Glomerular visceral epithelial cell (primary cell): ENCODE measurements at regions not wholly inside any gene's neighbourhood (a gene's known extent, or its start where the extent isn't known, plus 50 kb on each side); places are given as distances from the start of the nearest gene placed in this dataset.

Source experiments
- DNase-seq: peaks from one replicate; pipeline ENCODE4 v3.0.0-alpha.2; 2016; ENCODE audit errors: extremely low spot score

DNA sequence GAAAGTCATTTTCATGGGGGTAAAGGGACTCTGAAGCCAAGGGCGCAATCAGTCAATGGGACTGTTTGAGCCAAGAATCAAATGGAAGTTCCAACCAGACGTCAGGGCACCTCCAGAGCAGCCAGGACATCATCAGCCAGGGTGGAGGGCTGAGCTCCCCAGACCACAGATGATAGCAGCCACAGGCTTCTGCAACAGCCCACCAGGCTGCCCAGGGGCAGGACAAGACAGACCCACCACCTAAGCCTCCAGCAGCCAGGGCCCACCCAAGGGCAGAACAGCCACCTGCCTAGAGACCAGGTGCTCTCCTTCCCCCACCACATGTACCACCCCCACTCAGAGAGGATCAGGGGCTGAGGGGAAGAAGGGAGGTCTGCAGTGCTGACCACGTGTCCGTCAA is 53.8 kb upstream of the SLC66A3 start:
- no peak for DNase-seq

DNA sequence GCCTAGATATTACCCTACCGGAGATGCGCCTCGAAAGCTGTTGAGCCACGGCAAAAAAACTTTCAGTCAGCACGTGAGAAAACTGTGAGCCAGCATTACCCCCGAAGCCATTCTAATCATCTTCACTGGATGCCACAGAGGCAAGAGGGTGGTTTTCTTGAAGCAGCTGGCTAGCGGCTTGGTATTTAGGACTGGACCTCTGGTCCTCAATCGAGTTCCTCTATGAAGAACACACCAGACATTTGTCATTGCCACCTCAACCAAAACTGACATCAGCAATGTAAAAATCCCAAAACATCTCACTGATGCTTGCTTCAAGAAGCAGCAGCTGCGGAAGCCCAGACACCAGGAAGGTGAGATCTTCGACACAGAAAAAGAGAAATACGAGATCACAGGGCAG is 52.8 kb upstream of the SLC66A3 start:
- no peak for DNase-seq

DNA sequence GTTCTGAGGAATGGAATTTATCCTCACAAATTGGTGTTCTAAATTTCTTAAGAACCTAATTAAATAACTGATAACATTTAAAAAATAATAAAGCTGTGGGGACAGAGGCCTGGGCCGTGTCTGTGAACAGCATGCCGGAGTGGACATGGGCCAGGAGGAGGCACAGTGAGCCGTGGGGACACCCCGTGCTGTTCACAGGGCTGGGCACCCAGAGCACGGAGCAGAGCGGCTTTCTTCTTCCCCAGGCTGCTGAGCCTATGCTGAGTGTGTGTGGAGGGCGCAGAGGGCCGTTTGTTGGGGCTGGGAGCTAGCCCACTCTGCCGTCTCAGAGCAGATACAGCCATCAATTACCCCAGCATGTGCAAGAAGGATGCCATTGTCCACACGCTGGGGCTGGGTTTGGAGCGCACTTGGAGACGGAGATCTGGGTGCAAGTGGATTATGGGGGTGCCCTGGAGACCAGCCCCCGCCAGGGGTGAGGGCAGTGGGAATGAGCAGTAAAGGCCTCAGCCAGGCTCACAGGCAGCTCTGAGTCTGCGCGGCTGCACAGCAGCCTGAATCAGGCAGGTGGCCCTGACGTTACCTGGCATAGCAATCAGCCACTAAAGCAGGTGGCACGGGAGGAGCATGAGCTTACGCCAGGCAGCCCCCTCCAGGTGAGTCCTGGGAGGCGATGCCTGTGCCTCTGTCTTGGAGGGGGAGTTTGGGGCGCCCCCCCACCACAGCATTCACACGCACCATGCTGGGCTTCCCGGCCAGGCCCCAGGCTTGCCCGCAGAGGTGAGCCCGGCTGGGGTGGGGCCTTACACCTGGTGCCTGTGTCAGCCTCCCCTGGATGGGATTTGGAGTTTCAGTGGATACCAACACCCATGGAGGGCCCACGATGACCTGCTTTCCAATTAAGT is 52.1 kb upstream of the SLC66A3 start:
- DNase-seq = no peak

DNA sequence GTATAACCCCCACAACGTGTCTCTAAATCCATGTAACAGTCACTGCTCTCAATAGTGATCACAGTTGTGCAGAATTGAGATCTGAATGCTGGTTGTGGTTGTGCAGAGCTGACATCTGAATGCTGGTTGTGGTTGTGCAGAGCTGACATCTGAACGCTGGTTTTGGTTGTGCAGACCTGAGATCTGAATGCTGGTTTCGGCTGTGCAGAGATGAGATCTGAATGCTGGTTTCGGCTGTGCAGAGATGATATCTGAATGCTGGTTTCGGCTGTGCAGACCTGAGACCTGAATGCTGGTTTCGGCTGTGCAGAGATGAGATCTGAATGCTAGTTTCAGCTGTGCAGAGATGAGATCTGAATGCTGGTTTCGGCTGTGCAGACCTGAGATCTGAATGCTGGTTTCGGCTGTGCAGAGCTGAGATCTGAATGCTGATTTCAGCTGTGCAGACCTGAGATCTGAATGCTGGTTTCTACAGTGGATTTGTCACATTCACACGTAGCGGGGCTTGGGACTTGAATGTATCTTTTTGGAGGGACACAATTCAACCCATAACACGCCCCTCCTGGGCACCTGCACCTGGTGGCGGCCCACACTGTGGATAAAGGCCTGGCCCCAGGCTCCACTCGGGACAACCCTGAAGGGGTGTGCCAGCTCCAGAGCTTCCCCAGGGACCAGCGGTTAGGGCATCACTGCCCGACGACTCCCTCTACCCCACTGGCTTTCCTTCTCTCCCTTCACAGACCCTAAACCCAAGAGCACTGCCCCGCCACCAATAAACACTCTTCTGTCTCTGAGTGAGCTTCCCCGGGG is 51.1 kb upstream of the SLC66A3 start:
- DNase-seq = no peak

- DNase-seq = no peak
Observed at GRCh38 chr2:11104794-11105660, 50.2 kb upstream of the SLC66A3 start.
